ENCODE measurements at regions not wholly inside any gene's neighbourhood (a gene's known extent, or its start where the extent isn't known, plus 50 kb on each side); places are given as distances from the start of the nearest gene placed in this dataset.

DNA sequence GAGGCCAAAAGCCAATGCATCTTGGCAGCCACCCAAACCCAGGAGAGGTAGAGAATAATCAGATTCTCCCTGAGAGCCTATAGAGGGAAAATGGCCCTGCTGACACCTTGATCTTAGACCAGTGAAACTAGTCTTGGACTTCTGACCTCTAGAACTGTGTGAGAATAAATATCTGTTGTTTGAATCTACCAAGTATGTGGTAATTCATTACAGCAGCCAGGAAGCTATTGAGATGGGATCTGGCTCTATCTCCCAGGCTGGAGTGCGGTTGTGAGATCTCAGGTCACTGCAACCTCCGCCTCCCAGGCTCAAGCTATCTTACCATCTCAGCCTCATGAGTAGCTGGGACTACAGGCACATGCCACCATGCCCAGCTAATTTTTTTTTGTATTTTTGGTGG is 567.2 kb downstream of the MBD2 start:
- TF ChIP-seq, protein P1, sequence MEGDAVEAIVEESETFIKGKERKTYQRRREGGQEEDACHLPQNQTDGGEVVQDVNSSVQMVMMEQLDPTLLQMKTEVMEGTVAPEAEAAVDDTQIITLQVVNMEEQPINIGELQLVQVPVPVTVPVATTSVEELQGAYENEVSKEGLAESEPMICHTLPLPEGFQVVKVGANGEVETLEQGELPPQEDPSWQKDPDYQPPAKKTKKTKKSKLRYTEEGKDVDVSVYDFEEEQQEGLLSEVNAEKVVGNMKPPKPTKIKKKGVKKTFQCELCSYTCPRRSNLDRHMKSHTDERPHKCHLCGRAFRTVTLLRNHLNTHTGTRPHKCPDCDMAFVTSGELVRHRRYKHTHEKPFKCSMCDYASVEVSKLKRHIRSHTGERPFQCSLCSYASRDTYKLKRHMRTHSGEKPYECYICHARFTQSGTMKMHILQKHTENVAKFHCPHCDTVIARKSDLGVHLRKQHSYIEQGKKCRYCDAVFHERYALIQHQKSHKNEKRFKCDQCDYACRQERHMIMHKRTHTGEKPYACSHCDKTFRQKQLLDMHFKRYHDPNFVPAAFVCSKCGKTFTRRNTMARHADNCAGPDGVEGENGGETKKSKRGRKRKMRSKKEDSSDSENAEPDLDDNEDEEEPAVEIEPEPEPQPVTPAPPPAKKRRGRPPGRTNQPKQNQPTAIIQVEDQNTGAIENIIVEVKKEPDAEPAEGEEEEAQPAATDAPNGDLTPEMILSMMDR (IDR thresholded peaks at IDR 0.05; ENCODE audit: insufficient read depth, low read depth, low read length), result no peak
- H3K4me3 ChIP-seq (ENCODE audit: low read depth, low read length), result no peak overlapping the region
- no peak for DNase-seq (ENCODE audit: low read depth)

DNA sequence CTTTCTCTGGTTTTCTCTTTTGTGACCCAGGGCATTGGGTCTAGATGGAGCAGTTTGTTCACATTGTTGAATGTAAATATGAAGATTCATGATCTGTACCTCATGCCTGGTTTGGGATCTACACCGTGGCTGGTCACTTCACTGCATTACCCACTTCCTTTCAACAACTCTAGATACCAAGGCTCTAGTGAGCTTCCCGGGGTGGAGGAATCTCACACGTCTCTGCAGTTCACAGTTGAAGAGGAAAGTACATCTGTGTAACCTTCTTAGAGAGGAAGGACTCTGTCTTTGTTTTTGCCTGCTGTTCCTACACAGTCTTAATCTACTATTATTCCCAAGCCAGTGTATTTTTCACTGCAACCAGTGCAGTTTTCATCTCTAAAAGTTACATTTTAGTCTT is 574.8 kb downstream of the MBD2 start:
- no peak overlapping the region for H3K4me3 ChIP-seq (ENCODE audit: low read depth, low read length)
- TF ChIP-seq, protein P1 (IDR thresholded peaks at IDR 0.05; ENCODE audit: insufficient read depth, low read depth, low read length), result no peak
- no peak for DNase-seq (ENCODE audit: low read depth)

DNA sequence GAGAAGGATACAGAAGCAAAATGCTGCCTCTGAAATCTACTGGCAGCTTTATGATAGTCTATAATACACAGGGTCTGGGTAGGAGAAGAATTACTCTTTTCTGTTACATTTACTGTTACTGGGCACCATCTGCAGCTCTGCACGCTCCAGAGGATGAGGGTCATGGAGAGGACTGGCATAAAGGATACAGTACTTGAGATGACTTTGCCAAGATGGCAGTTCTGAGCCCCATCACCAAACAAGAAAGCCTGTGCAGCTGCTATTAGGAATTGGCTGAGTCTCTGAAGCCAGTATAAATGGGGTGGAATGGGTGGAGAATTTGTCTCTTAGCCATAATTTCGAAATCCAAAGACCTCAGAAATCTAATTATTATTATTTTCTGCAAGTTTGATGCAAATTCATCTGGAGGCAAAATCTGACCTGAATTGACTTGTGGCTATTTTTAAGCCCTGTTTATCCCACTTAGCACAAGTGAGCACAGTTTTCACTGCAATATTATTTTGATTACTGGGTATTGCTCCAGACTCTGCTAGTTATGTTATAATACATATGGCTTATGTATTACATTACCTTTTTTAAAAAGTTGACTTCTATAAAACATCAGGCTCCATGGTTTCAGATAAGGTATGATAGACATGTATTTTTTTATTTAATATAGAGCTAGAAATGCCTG is 579.5 kb downstream of the MBD2 start:
- H3K4me3 ChIP-seq (ENCODE audit: low read depth, low read length), result no peak overlapping the region
- DNase-seq (ENCODE audit: low read depth), result no peak
- TF ChIP-seq, protein P1 (IDR thresholded peaks at IDR 0.05; ENCODE audit: insufficient read depth, low read depth, low read length), result no peak

DNA sequence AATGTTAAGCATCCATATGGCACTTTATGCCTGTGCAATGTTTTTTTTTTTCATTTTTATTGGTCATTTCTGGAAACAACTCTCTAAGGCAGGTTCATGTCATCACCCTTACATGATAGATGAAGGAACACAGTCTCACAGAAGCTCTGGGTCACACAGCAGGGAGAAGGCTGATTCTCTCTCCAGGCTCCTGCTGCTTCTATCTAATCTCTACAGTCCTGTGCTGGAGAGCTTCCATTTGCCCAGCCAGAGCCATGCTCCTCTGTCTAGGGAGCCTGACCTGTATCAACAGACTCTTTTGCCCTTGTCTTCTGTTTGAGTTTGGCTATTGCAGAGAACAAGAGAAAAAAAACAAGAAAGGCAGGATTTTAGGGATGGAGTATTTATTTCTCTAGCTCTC is 584.8 kb downstream of the MBD2 start:
- no peak for DNase-seq (ENCODE audit: low read depth)
- no peak overlapping the region for H3K4me3 ChIP-seq (ENCODE audit: low read depth, low read length)
- TF ChIP-seq, protein P1 (IDR thresholded peaks at IDR 0.05; ENCODE audit: insufficient read depth, low read depth, low read length), result no peak

DNA sequence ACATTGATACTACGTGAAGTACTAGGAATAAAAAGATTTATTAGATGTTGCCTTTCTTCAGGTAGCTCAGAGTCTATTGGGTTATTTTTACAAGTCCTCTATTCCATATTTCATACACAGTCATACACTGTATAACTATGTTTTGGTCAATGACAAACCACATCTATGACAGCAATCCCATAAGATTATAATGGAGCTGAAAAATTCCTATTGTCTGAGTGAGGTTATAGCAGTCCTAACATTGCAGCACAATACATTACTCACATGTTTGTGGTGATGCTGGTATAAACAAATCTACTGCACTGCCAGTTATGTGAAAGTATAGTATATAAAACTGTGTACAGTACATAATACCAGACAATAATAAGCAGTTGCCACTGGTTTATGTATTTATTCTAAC is 595.1 kb downstream of the MBD2 start:
- DNase-seq (ENCODE audit: low read depth), result no peak
- TF ChIP-seq, protein P1 (IDR thresholded peaks at IDR 0.05; ENCODE audit: insufficient read depth, low read depth, low read length), result no peak
- H3K4me3 ChIP-seq (ENCODE audit: low read depth, low read length), result no peak overlapping the region

DNA sequence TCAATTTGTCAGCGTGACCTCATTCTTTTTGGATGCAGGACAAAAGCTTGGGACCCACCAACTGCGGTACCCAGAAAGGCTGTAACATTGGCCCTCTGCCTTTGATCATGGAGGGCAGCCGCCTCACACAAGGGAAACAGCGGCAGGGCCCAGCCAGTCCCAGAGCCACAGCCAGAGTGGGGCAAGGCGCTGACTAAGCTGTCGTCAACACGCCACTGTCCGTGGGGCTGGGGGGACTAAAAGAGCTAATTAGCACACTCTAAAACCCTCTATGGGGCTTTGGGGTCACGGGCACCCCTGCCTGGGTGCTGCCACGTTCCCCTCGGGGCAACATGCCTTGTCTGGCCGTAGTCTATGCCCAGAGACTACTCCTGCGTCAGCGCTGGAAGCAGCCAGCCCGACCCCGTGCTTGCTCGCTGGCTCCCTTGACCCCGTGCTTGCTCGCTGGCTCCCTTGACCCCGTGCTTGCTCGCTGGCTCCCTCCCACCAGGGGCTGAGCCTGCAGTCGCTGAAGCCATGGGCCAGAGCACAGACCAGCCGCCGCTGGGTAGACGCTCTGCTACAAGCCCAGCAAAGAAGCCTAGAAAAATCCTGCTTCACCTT is 598.4 kb downstream of the MBD2 start:
- TF ChIP-seq, protein P1 (IDR thresholded peaks at IDR 0.05; ENCODE audit: insufficient read depth, low read depth, low read length), result no peak
- no peak overlapping the region for H3K4me3 ChIP-seq (ENCODE audit: low read depth, low read length)
- DNase-seq (ENCODE audit: low read depth), result no peak

DNA sequence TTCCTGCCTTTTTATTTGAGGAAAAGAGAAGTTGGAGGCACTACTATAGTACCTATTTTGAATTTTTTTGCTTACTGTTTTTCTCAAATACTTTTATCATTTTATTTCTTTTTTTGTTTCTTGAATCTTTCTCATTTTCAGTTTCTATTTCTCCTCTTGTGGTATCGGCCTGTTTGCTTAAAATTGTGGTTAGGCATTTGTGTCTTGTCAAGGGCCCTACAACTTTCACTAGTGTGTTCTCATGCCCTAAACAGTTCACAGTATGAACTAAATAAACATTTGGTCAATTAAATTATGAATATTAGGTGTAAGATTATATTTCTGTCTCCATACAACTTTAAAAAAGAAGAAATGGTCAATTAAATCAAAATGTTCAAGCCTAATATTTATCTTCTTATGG is 613.5 kb downstream of the MBD2 start:
- TF ChIP-seq, protein P1 (IDR thresholded peaks at IDR 0.05; ENCODE audit: insufficient read depth, low read depth, low read length), result no peak
- no peak overlapping the region for H3K4me3 ChIP-seq (ENCODE audit: low read depth, low read length)
- DNase-seq (ENCODE audit: low read depth), result no peak
